Stimulated activated CD8-positive, alpha-beta memory T cell treated with anti-CD3 and anti-CD28 coated beads, Interleukin-7, amount 100 ng/mL, for 48 hours (primary cell): ENCODE measurements at regions not wholly inside any gene's neighbourhood (a gene's known extent, or its start where the extent isn't known, plus 50 kb on each side); places are given as distances from the start of the nearest gene placed in this dataset.
"Not testable (repeated sequence)": the region's sequence is repeated elsewhere in the genome, so short reads cannot be mapped to it uniquely, and the experiment has no call there.

ENCODE experiments used
- DNase-seq, 2 donors: peaks; one replicate each; pipeline ENCODE4 v3.0.0-alpha.2; 2020; ENCODE audit warnings: low read depth in 1 of 2; ENCODE audit errors: extremely low read depth in 1 of 2

GRCh38 chr3:72538070-72538745, 310.0 kb downstream of the SHQ1 start:
- DNase-seq = peak in 1 of 2 donors; percentile 4

- DNase-seq = no peak
Observed at GRCh38 chr3:72537448-72537847, 310.8 kb downstream of the SHQ1 start.

- DNase-seq = no peak
Observed at GRCh38 chr3:72536878-72537267, 311.4 kb downstream of the SHQ1 start.

GRCh38 chr3:72536206-72536877, 311.9 kb downstream of the SHQ1 start:
- peak in 1 of 2 donors; percentile 10 for DNase-seq

GRCh38 chr3:72535772-72536171, 312.5 kb downstream of the SHQ1 start:
- no peak for DNase-seq

- DNase-seq = no peak
Observed at GRCh38 chr3:72533591-72534473, 314.4 kb downstream of the SHQ1 start.

GRCh38 chr3:72530426-72530825, 317.8 kb downstream of the SHQ1 start:
- DNase-seq = no peak

GRCh38 chr3:72529081-72529480, 319.2 kb downstream of the SHQ1 start:
- no peak for DNase-seq

GRCh38 chr3:72523429-72524151, 324.7 kb downstream of the SHQ1 start:
- no peak for DNase-seq

GRCh38 chr3:72520690-72521308, 327.4 kb downstream of the SHQ1 start:
- DNase-seq = peak; percentile 17 to 68

GRCh38 chr3:72519946-72520604, 328.2 kb downstream of the SHQ1 start:
- DNase-seq = no peak

GRCh38 chr3:72517921-72518424, 330.3 kb downstream of the SHQ1 start:
- no peak for DNase-seq

- DNase-seq = no peak
Observed at GRCh38 chr3:72517336-72517735, 330.9 kb downstream of the SHQ1 start.

- no peak for DNase-seq
Observed at GRCh38 chr3:72516361-72516760, 331.9 kb downstream of the SHQ1 start.

- no peak for DNase-seq
Observed at GRCh38 chr3:72515941-72516340, 332.3 kb downstream of the SHQ1 start.

GRCh38 chr3:72515281-72515680, 333.0 kb downstream of the SHQ1 start:
- DNase-seq = no peak

- DNase-seq = no peak
Observed at GRCh38 chr3:72510247-72510646, 338.0 kb downstream of the SHQ1 start.

- DNase-seq = no peak
Observed at GRCh38 chr3:72505539-72506405, 342.5 kb downstream of the SHQ1 start.

GRCh38 chr3:72497501-72497900, 350.7 kb downstream of the SHQ1 start:
- not testable (repeated sequence) for DNase-seq
